ENCODE measurements at regions not wholly inside any gene's neighbourhood (a gene's known extent, or its start where the extent isn't known, plus 50 kb on each side); places are given as distances from the start of the nearest gene placed in this dataset.
A peak's percentile ranks its signal among the peaks of the same experiment; 100 is the strongest.

DNA sequence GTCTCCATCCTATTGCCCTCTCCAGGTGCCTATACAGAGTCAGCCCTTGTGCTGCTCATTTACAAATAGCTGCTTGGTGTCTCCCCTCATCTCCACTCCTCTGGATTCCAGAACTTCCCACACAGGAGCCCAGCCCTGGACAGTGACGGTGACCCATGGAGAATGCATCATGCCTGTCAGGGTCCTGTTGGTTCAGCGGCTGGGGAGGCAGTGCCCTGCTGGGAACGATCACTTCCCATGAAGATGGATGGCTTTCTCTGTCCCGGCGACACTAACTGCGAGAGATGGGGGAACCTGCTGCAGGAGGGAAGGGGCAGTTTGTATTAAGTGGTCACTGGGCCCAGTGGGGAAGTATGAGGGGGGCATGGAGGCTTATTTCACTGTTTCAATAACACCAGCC lies 395.0 kb upstream of the TBX3 start:
- DNase-seq (ENCODE audit: low spot score) = peak; percentile 35

DNA sequence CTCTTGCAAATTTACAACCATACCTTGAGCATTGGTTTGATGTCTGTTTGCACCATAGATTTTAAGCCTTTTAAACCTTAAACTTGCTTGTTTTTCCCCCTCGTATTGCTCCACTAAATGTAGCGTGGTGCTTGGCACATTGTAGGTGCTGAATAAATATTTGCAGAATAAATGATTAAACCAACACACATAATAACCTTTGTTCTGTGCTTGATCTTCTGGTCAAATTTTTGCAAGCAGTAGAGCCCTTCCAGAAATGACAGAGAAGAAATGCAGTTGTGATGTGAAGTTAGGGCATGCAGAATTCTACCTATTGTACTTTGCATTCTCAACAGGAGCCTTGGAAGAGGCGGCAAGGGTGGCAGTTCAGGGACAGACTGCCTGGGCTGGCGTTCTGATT lies 394.4 kb upstream of the TBX3 start:
- no peak for DNase-seq (ENCODE audit: low spot score)

DNA sequence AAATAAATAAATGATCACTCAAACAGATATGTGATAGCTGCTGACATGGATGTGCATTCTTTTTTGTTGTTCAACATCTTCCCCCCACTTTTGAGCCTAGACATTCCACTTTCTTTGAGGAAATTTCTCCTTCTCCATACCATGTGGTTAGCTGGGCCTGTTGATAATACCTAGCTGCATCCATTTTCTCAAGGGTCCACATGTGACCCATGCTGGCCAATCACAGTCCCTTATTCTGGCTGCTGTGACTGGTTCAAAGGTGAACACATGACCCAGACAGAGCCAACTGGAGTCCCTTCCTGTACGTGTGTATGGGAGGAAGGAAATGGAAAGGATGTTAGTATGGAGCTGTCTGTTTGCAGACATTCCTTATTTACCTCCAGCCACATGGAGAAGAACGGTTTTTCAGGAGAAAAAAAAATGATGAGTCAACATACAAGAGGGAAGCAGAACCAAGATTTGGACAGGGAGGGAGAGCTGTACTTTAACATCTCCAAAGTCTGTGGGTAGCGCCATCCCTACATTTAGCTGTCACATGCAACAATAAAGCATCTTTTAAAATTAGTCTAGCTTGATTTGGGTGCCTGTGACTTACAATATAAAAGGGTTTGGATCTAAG lies 391.7 kb upstream of the TBX3 start:
- no peak for DNase-seq (ENCODE audit: low spot score)

DNA sequence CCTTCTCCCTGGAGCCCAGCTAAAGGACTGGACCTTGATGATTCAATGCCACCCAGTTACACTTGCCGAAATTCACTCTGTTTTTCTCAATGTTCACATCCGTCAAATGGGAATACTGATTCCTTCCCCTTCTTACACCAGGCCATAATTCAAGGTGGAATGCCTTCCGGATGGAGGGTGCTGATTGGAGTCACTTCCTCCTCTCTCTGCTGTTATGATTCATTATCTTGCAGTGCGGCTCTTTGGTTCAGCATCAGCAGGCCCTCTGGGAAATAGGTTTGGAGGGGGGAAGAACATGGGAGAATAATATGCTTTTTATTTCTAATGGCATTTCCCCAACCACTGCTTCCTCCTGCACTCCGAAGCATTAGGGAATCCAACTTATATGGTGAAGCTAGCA lies 390.6 kb upstream of the TBX3 start:
- DNase-seq (ENCODE audit: low spot score) = no peak

DNA sequence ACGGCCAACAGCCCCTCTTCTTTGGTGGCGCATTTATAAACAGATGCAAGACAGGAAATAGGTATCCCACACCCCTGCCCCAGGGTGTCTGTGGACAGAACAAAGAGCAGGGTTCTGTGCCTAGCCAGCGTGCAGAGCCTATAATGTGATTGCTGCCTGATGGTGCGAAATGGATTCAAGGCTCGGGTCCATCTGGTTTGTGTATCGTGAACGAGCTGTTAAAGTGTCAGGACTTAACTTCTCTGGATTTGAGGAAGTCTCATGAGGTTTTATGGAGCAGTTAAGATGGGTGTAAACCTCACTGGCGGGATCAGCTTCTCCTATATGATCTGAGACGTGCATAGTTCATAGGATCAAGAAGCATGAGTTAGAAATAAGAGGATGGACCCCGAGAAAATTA lies 388.7 kb upstream of the TBX3 start:
- DNase-seq (ENCODE audit: low spot score) = no peak

DNA sequence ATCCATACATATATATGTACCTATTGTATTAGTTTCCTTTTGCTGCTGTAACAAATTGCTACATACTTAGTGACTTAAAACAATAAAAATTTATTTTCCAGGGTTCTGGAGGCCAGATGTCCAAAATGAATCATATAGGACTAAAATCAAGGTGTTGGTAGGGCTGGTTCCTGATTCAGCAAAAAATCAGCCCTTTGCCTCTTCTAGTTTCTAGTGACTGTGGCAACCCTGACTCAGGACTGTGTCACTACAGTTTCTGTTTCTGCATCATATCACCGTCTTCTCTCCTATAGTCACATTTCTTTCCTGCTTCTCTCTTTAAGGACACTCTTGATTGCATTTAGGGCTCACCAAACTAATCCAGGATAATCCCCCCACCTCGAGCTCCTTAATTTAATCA lies 386.3 kb upstream of the TBX3 start:
- no peak for DNase-seq (ENCODE audit: low spot score)

DNA sequence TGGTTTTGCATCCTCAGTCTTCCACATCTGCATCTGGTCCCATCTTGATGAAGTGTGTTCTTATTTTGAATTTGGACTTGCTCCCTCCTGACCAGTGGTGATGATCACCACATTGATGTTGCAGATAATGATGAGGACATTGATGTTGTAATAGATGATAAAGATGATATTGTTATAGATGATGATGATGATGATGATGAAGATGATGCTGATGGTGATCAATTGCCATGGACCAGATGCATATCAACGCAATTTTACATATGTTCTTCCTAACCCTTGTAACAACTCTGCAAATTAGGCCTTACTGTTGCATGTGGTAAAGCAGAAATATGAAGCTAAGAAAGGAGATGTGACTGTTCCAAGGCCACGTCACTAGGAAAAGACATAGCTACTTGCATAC lies 380.3 kb upstream of the TBX3 start:
- DNase-seq (ENCODE audit: low spot score) = no peak

DNA sequence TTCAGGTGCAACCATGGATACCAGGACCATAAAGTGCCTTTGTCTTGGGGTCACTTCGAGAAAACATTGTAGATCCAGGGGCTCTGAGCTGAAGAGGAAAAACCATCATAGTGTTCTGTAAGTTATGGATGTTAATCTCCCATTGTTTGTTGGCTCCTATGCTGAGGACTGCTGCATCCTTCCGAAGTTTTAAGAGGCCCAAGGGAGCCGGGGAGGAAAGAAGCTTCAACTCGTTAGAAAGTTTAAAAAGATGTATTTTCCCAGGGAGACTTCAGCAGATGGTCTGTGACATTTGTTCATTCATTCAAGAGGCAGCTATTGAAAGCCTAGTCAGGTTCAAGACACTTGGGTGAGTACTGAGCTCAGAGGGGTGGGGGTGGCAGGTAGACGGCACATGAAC lies 378.8 kb upstream of the TBX3 start:
- no peak for DNase-seq (ENCODE audit: low spot score)

DNA sequence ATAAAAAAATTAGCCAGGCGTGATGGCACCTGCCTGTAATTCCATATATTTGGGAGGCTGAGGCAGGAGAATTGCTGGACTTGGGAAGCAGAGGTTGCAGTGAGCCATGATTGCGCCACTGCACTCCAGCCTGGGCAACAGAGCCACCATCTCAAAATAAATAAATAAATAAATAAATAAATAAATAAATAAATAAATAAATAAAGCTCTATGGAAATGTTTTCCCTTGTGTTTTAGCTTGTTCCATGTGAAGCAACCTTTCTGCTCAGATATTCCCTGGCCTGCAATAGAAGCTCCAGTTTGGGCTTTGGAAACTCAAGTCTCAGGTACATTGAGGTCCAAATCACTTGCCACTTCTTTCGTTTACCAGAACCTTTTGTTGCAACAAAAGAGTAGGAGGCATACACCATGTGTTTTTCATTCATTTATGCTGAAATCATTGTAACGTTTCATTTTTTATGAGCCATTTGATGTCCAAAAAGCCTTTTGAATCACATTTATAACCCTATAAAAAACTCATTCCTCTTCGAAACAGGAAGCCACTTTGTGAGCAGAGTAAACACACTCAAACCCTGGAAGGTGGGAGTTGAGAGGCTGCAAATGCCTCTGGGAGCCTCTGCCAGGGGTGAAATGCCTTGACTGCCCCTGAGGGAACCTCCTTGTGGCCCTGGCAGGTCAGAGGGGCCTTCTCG lies 376.6 kb upstream of the TBX3 start:
- DNase-seq (ENCODE audit: low spot score) = no peak

DNA sequence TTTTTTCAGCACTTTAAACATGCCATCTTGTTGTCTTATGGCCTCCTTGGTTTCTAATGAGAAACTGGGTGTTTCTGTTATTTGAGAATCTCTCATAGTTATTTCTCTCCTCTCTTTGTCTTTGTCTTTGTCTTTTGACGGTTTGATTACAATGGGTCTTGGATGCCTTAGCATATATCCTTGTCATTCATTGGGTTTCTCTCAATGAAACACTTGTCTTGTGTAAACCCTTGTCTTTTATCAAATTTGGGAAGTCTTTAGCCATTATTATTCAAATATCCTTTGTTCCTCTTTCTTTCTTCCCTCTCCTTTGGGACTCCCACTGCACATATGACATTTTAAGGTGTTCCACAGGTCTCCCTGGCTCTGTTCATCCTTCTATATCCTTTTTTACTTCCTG lies 373.5 kb upstream of the TBX3 start:
- DNase-seq (ENCODE audit: low spot score) = no peak

DNA sequence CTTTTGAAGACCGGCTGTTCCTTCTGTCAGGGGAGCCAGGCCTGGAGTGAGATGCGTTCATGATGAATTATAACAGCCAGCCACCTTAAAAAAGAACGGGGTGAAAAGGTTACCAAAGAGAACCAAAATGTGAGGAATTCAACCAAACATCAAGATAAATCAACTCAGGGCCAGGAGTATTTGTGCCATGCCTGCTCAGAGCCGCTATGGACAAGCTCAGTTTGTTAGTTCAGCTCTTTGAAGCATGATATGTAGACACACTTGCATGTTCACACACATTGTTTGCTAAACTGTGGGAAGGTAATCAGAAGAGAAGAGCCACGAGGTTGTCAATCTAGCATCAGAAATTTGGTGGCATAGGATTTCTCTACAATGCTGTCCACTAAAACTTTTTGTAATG lies 367.4 kb upstream of the TBX3 start:
- no peak for DNase-seq (ENCODE audit: low spot score)

DNA sequence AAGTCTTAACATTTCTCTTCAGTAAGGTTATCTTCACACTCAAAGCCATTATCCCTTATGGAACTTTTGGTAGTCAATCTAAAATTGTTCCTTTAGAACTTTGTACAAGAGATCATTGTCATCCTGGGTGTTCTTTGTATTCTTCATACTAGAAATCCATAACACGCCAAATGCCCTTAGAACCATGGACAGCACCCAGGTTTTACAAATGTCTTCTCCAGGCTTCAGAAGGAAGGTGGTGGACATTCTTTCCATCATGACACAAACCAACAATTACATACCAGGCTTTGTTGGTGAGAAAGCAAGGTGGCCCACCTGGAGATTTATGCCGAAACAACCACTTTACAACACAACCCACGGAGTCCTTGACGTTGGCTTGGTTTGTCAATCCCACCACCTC lies 365.6 kb upstream of the TBX3 start:
- no peak for DNase-seq (ENCODE audit: low spot score)

DNA sequence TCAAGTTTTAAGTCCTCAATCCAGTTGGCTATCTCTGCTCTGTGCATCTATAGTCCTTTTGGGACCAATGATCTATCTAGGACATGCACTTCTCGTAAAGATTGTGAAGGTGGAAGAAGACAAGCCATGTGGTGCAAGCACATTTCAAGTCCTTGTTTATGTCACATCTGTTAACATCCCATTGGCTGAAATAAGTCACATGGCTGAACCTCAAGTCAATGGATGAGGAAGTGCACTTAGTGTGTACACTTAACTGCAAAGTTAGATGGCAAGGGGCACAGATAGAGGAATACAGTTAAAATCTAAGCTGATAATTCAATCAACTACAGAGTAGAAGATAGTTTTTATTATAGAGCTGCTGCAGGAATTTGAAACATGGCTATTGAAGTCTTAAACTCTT lies 362.8 kb upstream of the TBX3 start:
- no peak for DNase-seq (ENCODE audit: low spot score)

DNA sequence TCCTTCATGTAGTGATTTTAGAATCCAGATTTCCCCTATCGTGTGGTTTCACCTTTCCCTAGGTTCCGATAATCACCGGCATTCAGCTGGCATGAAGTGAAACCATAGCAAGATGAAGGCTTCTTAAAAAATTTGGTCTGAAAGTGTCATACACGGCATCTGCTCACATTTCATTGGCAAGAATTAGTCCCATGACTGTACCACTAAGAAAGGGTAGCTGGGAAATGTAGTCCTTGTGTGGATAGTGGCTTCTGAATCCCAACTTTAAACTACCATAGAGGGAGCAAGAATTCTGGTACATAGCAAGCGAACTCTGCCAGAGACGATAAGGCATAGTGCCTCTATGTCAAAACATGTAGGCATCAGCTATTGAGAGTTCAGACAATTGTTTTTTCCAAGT lies 360.1 kb upstream of the TBX3 start:
- no peak for DNase-seq (ENCODE audit: low spot score)

DNA sequence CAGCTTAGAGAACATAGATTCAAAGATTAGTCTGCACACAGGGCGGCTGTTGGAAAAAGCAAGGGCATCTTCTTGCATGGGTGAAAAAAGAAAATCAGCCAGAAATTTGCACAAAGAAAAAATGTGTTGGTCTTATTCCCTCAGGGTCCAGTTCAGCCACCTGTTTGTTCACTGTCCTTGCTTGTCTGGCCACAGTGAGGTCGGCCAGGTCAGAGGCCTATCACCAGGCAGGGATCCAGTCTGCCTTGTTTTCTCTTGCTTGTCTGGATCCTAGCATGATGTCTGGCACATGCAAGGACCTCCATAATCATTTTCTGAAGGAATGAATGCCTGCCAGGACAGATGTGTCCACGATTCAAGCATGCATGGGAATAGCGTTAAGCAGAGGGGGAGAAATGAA lies 359.1 kb upstream of the TBX3 start:
- DNase-seq (ENCODE audit: low spot score) = no peak

DNA sequence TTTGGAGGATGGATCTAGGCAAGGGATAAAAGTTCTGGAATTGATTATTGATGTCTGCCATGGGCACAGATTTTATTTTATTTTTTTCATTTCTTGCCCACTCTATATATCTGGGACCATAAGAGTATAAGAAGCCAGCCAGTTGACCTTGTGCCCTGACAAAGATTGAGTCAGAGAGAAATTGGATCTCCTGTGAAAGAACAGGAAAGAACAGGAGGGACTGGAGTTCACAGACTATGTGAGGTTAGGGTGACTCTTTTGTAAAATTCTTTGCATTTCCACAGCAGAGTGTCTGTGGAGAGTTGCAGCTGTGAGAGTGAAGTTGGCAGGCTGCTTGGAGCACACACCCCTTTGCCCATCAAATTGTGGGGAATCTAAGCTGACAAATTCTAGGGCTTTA lies 358.4 kb upstream of the TBX3 start:
- DNase-seq (ENCODE audit: low spot score) = no peak

DNA sequence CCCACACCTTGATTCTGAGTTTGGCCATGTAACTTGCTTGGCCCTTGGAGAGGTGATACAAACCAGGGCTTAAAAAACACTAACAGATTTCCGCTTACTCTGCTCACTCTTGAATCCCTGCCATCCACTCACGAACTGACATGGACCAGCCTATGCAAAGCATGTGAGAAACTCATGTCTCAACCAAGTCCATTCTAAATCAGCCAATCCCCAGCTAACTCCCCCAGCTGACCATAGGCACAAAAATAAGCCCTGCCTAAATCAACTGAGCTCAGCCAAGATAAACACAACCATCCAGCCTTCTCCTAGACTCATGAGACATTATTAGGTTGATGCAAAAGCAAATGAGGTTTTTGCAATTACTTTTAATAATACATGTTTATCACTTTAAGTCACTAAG lies 353.9 kb upstream of the TBX3 start:
- no peak for DNase-seq (ENCODE audit: low spot score)

DNA sequence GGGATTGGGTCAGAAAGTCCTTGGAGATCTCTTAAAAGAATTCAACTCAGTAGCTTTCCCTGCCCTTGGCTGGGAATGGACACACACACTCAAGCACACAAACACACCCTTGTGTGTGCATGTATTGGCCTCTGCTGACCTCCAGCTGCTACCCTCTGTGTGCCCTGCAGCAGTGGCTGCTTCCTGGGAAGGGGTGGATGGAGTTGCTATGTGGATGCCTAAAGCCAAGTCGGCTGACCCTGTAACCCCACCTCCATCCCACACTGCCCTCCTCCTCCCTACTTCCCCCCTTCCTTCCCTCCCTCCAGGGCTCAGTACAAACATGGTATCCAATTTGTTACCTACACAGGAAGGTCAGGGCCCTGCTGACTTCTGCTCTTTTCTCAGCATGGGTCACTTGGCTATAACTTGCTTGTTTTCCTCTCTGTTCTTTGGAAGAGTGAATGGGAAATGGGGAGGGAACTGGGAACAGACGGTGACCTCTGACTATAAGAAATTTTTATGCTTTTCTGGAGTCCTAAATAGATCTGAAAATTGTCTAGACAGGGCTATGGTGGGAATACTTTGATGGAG lies 351.6 kb upstream of the TBX3 start:
- peak; percentile 82 for DNase-seq (ENCODE audit: low spot score)

DNA sequence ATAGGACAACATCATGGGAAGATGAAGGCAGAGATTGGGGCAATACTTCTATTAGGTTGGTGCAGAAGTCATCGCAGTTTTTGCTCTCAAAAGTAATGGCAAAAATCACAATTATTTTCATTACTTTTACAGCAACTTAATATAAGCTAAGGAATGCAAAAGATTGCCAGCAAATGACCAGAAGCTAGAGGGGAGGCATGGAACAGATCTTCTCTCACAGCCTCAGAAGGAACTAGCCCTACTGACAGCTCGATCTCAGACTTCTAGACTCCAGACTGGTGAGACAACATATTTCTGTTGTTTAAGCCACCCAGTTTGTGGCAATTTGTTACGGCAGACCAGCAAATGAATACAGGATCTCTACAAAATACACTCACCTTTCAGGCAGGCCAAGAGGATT lies 348.5 kb upstream of the TBX3 start:
- no peak for DNase-seq (ENCODE audit: low spot score)

DNA sequence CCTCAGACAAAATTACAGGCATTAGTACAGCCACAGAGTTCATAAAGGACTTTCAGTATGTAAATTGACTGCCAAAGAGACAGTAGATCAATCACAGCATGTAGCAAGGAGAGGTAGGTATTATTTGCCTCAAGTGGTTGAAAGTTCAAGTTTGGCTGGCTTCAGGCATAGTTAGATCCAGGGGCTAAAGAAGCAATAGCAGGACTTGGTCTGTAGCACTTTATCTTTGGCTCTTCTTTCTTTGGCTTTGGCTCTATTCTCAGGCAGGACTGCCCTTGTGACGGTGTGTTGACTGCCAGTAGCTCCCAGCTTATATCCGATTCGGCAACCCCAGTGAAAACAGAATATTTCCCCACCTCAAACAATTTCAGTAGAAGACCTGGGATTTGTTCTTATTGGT lies 346.0 kb upstream of the TBX3 start:
- no peak for DNase-seq (ENCODE audit: low spot score)

DNA sequence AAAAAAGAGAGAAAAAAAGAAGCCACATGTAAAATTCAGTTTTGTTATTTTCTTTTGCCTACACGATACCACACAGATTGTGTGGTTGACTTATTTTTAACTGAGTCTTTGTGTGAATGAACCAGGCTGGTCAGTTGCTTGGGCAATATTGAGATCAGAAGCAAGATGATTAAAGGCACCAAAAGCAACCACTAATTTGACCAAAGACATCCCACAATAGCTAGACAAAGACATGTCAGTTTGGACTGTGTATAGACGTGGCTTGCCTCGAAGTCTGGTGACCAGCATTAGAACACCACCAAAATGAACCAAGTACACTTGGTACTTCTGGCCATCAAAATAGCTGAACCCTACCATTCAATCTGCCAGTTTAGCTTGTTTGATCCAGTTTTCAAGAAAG lies 340.6 kb upstream of the TBX3 start:
- no peak for DNase-seq (ENCODE audit: low spot score)

DNA sequence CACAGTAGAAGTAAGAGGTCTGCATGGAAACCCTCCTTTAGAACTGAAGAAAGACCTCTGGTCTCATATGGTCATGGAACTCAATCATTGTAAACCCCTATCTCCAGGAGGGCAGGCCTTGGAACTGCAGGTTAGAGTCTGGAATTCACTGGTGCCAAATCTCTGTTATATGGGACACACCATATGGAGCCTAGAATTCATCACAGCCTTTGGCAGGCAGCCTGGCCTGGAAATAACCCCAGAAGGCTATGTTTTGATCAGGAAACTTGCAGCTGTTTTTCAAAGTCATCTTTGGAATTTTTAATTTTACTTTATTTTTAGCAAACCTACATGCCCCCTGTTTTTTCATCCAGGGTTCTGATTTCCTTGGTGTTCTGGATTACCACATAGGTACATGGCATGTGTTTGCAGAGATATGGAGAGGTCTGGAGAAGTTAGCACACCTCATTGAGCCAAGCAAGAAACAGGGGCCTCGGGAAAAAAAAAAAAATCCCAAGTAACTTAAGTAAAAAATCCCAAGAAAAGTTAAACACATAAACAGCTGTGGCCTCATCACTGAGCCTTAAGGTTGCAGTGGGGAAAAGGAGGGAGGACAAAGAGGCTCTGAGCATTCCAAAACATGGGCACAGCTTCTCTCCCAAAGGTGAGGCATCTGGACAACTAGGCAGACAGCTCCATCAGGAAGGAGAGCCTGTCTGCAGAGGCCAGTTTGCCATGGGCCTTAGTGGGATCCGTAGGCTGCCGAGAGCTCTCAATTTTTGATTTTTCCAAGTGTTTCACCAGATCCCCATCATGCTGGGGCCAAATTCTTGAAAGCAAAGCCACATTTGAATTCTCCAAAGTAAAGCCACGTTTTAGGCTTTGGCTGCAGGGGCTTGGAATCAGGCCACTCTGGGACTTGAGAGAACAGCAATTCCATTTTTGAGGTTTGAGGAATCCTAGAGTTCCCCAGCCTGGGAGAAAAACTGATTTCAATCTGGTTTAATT lies 339.6 kb upstream of the TBX3 start:
- DNase-seq (ENCODE audit: low spot score) = no peak

DNA sequence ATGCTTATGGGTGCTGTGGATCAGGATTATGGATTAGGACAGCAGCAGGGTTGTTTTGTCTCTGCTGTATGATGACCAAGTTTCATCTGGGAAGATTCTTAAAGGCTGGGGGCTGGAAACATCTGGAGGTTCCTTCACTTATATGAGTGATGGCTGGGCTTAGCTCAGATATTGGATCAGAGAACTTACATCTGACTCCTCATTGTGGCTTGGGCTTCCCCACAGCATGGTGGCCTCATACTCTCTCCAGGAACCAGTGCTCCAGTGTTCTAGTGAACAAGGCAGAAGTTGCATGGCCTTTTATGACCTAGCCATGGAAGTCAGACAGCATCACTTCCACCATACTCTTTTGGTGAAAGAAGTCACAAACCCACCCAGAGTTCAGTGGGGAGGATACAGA lies 336.1 kb upstream of the TBX3 start:
- DNase-seq (ENCODE audit: low spot score) = no peak

Measured in ecto neural progenitor cell (in vitro differentiated cells).